ENCODE measurements at regions not wholly inside any gene's neighbourhood (a gene's known extent, or its start where the extent isn't known, plus 50 kb on each side); places are given as distances from the start of the nearest gene placed in this dataset.
"Not testable (repeated sequence)": the region's sequence is repeated elsewhere in the genome, so short reads cannot be mapped to it uniquely, and the experiment has no call there.

GRCh38 chr12:89875225-89875624 lies 166.6 kb upstream of the ATP2B1 start:
- TF ChIP-seq, protein P1, sequence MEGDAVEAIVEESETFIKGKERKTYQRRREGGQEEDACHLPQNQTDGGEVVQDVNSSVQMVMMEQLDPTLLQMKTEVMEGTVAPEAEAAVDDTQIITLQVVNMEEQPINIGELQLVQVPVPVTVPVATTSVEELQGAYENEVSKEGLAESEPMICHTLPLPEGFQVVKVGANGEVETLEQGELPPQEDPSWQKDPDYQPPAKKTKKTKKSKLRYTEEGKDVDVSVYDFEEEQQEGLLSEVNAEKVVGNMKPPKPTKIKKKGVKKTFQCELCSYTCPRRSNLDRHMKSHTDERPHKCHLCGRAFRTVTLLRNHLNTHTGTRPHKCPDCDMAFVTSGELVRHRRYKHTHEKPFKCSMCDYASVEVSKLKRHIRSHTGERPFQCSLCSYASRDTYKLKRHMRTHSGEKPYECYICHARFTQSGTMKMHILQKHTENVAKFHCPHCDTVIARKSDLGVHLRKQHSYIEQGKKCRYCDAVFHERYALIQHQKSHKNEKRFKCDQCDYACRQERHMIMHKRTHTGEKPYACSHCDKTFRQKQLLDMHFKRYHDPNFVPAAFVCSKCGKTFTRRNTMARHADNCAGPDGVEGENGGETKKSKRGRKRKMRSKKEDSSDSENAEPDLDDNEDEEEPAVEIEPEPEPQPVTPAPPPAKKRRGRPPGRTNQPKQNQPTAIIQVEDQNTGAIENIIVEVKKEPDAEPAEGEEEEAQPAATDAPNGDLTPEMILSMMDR (conservative IDR thresholded peaks at IDR 0.05; ENCODE audit: low read depth, low read length), result no peak
- DNase-seq (ENCODE audit: low read depth), result no peak
- no peak overlapping the region for H3K4me3 ChIP-seq (ENCODE audit: low read depth, low read length)

DNA sequence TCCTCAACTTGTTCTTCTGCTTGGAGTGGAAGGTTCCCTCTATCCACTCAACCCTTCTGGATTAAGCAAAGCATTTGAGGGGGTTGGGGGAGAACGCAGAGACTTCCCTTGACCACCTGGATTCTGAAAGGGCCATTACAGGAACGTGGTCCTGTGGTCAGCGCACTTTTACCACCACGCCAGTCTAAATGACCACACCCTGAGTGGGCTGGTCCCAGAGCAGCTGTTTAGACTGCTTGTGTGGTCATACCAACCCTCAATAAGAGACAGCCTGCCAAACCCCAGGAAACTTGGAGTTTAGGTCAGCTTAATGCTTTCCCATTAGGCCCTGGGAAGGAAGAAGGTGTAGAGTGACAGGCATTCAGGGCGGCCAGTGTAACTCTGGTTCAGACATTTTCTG lies 165.5 kb upstream of the ATP2B1 start:
- no peak overlapping the region for H3K4me3 ChIP-seq (ENCODE audit: low read depth, low read length)
- TF ChIP-seq, protein P1 (conservative IDR thresholded peaks at IDR 0.05; ENCODE audit: low read depth, low read length), result no peak
- no peak for DNase-seq (ENCODE audit: low read depth)

GRCh38 chr12:89873745-89874144 lies 165.1 kb upstream of the ATP2B1 start:
- TF ChIP-seq, protein P1 (conservative IDR thresholded peaks at IDR 0.05; ENCODE audit: low read depth, low read length), result no peak
- no peak overlapping the region for H3K4me3 ChIP-seq (ENCODE audit: low read depth, low read length)
- DNase-seq (ENCODE audit: low read depth), result no peak

- TF ChIP-seq, protein P1 (conservative IDR thresholded peaks at IDR 0.05; ENCODE audit: low read depth, low read length), result no peak
- H3K4me3 ChIP-seq (ENCODE audit: low read depth, low read length), result no peak overlapping the region
- no peak for DNase-seq (ENCODE audit: low read depth)
These were observed 164.4 kb upstream of the ATP2B1 start for GRCh38 chr12:89872922-89873630.

DNA sequence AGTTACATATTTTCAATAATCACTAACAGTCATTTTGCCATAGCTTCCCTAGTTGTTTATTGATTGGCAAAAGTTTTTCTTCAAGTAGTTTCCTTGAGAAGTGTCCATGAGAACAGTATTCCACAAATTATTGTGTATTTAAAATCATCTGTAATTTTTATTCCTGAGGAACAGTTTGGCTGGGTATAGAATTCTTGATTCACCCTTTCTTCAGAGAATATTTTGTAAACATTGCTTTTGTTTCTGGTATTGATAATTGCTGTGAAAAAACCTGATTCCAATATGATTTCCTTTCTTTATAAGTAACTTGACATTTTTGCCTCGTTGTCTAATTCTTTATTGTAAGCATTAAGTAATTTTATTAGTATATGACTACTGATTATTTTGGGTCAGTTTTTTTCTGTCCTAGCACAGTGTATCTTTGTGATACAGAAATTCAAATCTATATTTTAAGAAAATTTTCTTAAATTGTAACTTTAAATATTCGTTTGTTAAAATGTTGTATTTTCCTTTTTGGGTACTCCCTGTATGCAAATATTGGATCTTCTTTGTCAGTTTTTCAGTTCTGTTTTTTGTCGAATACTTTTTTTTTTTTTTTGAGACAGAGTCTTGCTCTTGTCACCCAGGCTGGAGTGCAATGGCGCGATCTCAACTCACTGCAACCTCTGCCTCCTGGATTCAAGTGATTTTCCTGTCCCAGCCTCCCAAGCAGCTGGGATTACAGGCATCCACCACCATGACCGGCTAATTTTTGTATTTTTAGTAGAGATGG lies 162.0 kb upstream of the ATP2B1 start:
- TF ChIP-seq, protein P1 (conservative IDR thresholded peaks at IDR 0.05; ENCODE audit: low read depth, low read length), result no peak
- H3K4me3 ChIP-seq (ENCODE audit: low read depth, low read length), result no peak overlapping the region
- DNase-seq (ENCODE audit: low read depth), result no peak

DNA sequence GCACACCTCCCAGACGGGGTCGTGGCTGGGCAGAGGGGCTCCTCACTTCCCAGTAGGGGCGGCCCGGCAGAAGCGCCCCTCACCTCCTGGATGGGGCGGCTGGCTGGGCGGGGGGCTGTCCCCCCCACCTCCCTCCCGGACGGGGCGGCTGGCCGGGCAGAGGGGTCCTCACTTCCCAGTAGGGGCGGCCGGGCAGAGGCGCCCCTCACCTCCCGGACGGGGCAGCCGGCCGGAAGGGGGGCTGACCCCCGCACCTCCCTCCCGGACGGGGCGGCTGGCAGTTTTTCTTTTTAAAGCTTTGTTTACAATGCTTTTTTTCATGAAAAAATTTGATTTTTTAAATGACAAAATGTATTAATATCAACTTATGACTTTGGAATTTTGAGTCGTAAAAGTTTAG lies 159.0 kb upstream of the ATP2B1 start:
- not testable (repeated sequence) for DNase-seq (ENCODE audit: low read depth); H3K4me3 ChIP-seq (ENCODE audit: low read depth, low read length)

DNA sequence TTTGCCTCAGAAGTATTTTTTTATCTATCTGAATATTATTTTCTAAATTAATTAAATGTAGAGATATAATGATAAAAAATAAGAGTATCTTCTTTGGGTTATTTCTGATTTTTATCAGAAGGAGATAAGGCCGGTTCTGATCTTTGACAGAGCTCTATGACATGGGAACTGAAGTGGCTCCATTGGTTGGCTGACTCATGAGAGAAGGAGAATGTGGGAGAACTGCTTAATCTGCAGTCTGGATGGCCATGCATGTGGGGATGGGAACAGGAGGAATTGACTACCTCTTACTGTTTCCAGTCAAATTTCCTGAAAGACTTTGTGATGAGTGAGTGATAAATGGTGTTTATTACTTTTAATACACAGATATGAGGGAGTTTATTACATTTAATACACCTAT lies 155.8 kb upstream of the ATP2B1 start:
- no peak for DNase-seq (ENCODE audit: low read depth)
- H3K4me3 ChIP-seq (ENCODE audit: low read depth, low read length), result no peak overlapping the region
- TF ChIP-seq, protein P1 (conservative IDR thresholded peaks at IDR 0.05; ENCODE audit: low read depth, low read length), result no peak

Measured in epithelial cell of proximal tubule (primary cell).